ENCODE measurements at regions not wholly inside any gene's neighbourhood (a gene's known extent, or its start where the extent isn't known, plus 50 kb on each side); places are given as distances from the start of the nearest gene placed in this dataset.
"Not testable (repeated sequence)": the region's sequence is repeated elsewhere in the genome, so short reads cannot be mapped to it uniquely, and the experiment has no call there.

DNA sequence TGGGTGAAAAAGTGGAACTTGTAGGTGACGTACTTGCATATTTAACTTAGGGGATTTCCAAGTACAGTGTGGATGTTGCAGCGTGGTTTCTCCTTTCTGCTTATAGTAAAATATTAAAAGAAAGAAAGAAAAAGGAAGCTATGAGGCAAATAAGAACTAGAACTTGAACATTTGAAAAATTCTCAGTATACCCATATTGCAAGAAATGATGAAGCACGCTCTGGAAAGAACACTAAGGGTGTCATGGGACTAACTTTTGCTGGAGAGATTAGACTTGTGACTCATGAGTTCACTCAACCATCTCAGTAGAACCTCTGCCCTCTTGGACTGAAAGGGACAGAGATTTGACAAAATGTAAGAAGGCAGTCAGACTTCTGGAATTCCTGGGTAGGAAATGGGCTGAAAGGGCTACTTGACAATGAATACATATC is 704.5 kb upstream of the ADGRL4 start:
- Mint-ChIP-seq H3K4me3 (no peak overlapping the region), H3K4me1 (no peaks in the 10 kb centered on the region), H3K27me3 (ENCODE audit: low read depth) (no peaks in the 10 kb centered on the region), H3K27ac (ENCODE audit: unreplicated experiment) (no peak overlapping the region), H3K9me3 (peaks cover 6% of the 10 kb centered on the region), H3K36me3 (ENCODE audit: low read depth) (no peaks in the 10 kb centered on the region)
- TF ChIP-seq, protein P1, sequence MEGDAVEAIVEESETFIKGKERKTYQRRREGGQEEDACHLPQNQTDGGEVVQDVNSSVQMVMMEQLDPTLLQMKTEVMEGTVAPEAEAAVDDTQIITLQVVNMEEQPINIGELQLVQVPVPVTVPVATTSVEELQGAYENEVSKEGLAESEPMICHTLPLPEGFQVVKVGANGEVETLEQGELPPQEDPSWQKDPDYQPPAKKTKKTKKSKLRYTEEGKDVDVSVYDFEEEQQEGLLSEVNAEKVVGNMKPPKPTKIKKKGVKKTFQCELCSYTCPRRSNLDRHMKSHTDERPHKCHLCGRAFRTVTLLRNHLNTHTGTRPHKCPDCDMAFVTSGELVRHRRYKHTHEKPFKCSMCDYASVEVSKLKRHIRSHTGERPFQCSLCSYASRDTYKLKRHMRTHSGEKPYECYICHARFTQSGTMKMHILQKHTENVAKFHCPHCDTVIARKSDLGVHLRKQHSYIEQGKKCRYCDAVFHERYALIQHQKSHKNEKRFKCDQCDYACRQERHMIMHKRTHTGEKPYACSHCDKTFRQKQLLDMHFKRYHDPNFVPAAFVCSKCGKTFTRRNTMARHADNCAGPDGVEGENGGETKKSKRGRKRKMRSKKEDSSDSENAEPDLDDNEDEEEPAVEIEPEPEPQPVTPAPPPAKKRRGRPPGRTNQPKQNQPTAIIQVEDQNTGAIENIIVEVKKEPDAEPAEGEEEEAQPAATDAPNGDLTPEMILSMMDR (conservative IDR thresholded peaks at IDR 0.05): no peak
- DNase-seq (ENCODE audit: low read depth, low spot score): no peak

GRCh38 chr1:79708646-79709265 is 702.2 kb upstream of the ADGRL4 start:
- Mint-ChIP-seq H3K27me3 (ENCODE audit: low read depth) (no peaks in the 10 kb centered on the region), H3K27ac (ENCODE audit: unreplicated experiment) (no peak overlapping the region), H3K4me3 (no peak overlapping the region), H3K4me1 (no peaks in the 10 kb centered on the region), H3K36me3 (ENCODE audit: low read depth) (no peaks in the 10 kb centered on the region), H3K9me3 (peaks cover 6% of the 10 kb centered on the region)
- TF ChIP-seq, protein P1 (conservative IDR thresholded peaks at IDR 0.05): no peak
- no peak for DNase-seq (ENCODE audit: low read depth, low spot score)

DNA sequence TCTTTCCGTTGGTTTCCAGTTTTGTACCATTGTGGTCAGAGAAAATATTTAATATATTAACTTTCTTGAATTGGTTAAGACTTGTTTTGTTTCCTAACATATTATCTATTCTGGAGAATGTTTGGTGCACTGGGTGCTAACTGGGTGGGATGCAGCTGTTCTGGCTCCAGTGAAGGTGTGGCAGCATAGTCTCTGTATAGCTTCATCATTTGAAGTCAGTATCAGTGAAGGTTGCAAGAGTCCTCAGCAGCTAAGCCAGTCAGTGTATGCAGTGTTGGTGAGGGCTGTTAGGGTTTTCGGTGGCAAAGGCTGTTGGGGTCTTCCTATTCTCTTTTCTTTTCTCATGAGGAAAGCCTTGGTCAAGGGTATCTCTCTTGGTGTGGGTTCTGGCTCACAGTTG is 698.7 kb upstream of the ADGRL4 start:
- TF ChIP-seq, protein P1 (conservative IDR thresholded peaks at IDR 0.05): no peak
- Mint-ChIP-seq H3K9me3 (peaks cover 10% of the 10 kb centered on the region), H3K27me3 (ENCODE audit: low read depth) (no peaks in the 10 kb centered on the region), H3K27ac (ENCODE audit: unreplicated experiment) (peak overlapping the region; percentile 48), H3K4me3 (no peak overlapping the region), H3K4me1 (no peaks in the 10 kb centered on the region), H3K36me3 (ENCODE audit: low read depth) (no peaks in the 10 kb centered on the region)
- no peak for DNase-seq (ENCODE audit: low read depth, low spot score)

DNA sequence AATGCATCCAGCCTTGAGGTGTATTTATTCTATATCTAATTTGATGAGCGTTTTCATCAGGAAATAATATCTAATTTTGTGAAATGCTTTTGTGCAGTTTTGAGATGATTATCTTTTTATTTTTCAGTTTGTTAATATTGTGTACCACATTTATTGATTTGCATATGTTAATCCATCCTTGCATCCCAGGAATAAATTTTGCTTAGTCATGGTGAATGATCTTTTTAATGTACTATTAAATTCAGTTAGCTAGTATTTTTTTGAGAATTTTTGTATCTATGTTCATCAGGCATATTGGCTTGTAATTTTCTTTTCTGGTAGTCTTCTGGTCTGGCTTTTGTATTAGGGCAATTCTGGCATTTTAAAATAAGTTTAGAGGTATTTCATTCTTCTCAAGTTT is 697.5 kb upstream of the ADGRL4 start:
- H3K9me3 Mint-ChIP-seq: peaks cover 11% of the 10 kb centered on the region
- no peaks in the 10 kb centered on the region for H3K36me3 Mint-ChIP-seq (ENCODE audit: low read depth)
- H3K4me3 Mint-ChIP-seq: no peak overlapping the region
- no peak for DNase-seq (ENCODE audit: low read depth, low spot score)
- TF ChIP-seq, protein P1 (conservative IDR thresholded peaks at IDR 0.05): no peak
- H3K4me1 Mint-ChIP-seq: no peaks in the 10 kb centered on the region
- no peak overlapping the region for H3K27ac Mint-ChIP-seq (ENCODE audit: unreplicated experiment)
- no peaks in the 10 kb centered on the region for H3K27me3 Mint-ChIP-seq (ENCODE audit: low read depth)

DNA sequence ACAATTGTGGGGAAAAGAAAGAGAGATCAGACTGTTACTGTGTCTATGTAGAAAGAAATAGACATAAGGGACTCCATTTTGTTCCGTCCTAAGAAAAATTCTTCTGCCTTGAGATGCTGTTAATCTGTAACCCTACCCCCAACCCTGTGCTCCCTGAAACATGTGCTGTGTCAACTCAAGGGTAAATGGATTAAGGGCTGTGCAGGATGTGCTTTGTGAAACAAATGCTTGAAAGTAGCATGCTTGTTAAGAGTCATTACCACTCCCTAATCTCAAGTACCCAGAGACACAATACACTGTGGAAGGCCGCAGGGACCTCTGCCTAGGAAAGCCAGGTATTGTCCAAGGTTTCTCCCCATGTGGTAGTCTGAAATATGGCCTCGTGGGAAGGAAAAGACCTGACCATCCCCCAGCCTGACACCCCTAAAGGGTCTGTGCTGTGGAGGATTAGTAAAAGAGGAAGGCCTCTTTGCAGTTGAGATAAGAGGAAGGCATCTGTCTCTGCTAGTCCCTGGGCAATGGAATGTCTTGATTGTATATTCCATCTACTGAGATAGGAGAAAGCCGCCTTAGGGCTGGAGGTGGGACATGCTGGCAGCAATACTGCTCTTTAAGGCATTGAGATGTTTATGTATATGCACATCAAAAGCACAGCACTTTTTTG is 695.9 kb upstream of the ADGRL4 start:
- Mint-ChIP-seq H3K27ac (ENCODE audit: unreplicated experiment) (peak overlapping the region; percentile 62), H3K9me3 (peaks cover 13% of the 10 kb centered on the region)
- H3K4me1 Mint-ChIP-seq; DNase-seq (ENCODE audit: low read depth, low spot score); H3K36me3 Mint-ChIP-seq (ENCODE audit: low read depth); H3K27me3 Mint-ChIP-seq (ENCODE audit: low read depth); H3K4me3 Mint-ChIP-seq: not testable (repeated sequence)

DNA sequence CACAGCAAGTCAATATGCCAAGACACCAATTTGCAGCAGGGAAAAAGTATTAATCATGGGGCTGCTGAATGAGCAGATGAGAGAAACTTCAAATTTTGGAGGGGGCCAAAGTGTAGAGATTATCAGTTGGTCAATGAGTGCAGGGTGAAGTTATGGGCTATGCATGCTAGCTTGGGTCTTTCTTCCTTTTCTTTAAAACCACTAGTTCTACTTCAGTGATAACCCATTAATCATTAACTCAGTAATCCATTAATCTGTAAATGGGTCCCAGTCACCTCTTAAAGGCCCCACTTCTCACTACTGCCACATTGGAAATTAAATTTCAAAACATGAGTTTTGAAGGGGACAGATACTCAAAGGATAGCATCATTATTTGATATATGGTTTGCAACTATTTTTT is 688.6 kb upstream of the ADGRL4 start:
- Mint-ChIP-seq H3K36me3 (ENCODE audit: low read depth) (peaks cover 5% of the 10 kb centered on the region), H3K27ac (ENCODE audit: unreplicated experiment) (no peak overlapping the region), H3K27me3 (ENCODE audit: low read depth) (no peaks in the 10 kb centered on the region), H3K4me3 (no peak overlapping the region), H3K4me1 (peaks cover 5% of the 10 kb centered on the region), H3K9me3 (peaks cover 14% of the 10 kb centered on the region)
- DNase-seq (ENCODE audit: low read depth, low spot score): no peak
- TF ChIP-seq, protein P1 (conservative IDR thresholded peaks at IDR 0.05): no peak
